WTC11 (cell line): ENCODE measurements at regions not wholly inside any gene's neighbourhood (a gene's known extent, or its start where the extent isn't known, plus 50 kb on each side); places are given as distances from the start of the nearest gene placed in this dataset.

Experiments
- ATAC-seq: fragments of 200-7000 bp; cut with Tn5 transposase; 2 replicates; pipeline ENCODE4 v1.10.0; 2021; ENCODE audit warnings: mild to moderate bottlenecking, moderate library complexity
- CTCF ChIA-PET: fragments of 300-600 bp; sonication (Branson Sonifier 250); formaldehyde crosslinking; loops from one replicate; lab custom pipeline; 2021; ENCODE audit warnings: antibody characterized with exemption; lab: Charles Lee
- POLR2A ChIA-PET: fragments of 350-600 bp; sonication (Branson Sonifier 250); formaldehyde crosslinking; loops from one replicate; lab custom pipeline; 2021; ENCODE audit warnings: antibody characterized with exemption; lab: Charles Lee
- DNase-seq: peaks from one replicate; pipeline ENCODE4 v3.0.0; 2021; ENCODE audit warnings: low spot score
- H3K27ac Mint-ChIP-seq: 2 replicates; pipeline ENCODE4 v1.8.0; 2021; ENCODE audit warnings: mixed read lengths
- H3K27me3 Mint-ChIP-seq: 2 replicates; pipeline ENCODE4 v1.8.0; 2021; ENCODE audit warnings: low read depth, mild to moderate bottlenecking, moderate library complexity, mixed read lengths
- H3K36me3 Mint-ChIP-seq: 2 replicates; pipeline ENCODE4 v1.8.0; 2021; ENCODE audit warnings: mixed read lengths
- H3K4me1 Mint-ChIP-seq: 2 replicates; pipeline ENCODE4 v1.8.0; 2022; ENCODE audit warnings: mixed read lengths
- H3K4me3 Mint-ChIP-seq: 2 replicates; pipeline ENCODE4 v1.8.0; 2021; ENCODE audit warnings: mild to moderate bottlenecking, moderate library complexity, mixed read lengths
- H3K9me3 Mint-ChIP-seq: 2 replicates; pipeline ENCODE4 v1.8.0; 2021; ENCODE audit warnings: mixed read lengths
- FOXK1 ChIP-seq: sonication (generic); formaldehyde crosslinking; IDR thresholded peaks from 2 replicates; pipeline ENCODE4 v1.8.0; 2022; ENCODE audit warnings: mild to moderate bottlenecking, moderate library complexity, missing genetic modification reagents
- GRHL2 ChIP-seq: fragments of 250-450 bp; sonication (Bioruptor Pico); IDR thresholded peaks from 2 replicates; pipeline ENCODE4 v1.8.0; 2022; ENCODE audit warnings: mild to moderate bottlenecking, moderate library complexity; ENCODE audit not compliant: insufficient replicate concordance, severe bottlenecking
- IRF2 ChIP-seq: sonication (generic); formaldehyde crosslinking; IDR thresholded peaks from 2 replicates; pipeline ENCODE4 v1.8.0; 2022; ENCODE audit warnings: low read depth, missing genetic modification reagents, borderline replicate concordance
- KAT7 ChIP-seq: sonication (generic); formaldehyde crosslinking; IDR thresholded peaks from 2 replicates; pipeline ENCODE4 v1.8.1; 2023; ENCODE audit warnings: missing genetic modification reagents, mild to moderate bottlenecking, borderline replicate concordance
- NFATC4 ChIP-seq: fragments of 250-450 bp; sonication (Bioruptor Pico); IDR thresholded peaks from 2 replicates; pipeline ENCODE4 v1.9.0; 2021; ENCODE audit warnings: mild to moderate bottlenecking
- NR2C2 ChIP-seq: sonication (generic); formaldehyde crosslinking; IDR thresholded peaks from 2 replicates; pipeline ENCODE4 v1.8.0; 2022; ENCODE audit warnings: mild to moderate bottlenecking, missing genetic modification reagents
- PRRX2 ChIP-seq: fragments of 250-450 bp; sonication (Bioruptor Pico); IDR thresholded peaks from 2 replicates; pipeline ENCODE4 v1.8.0; 2021; ENCODE audit warnings: mild to moderate bottlenecking
- SMAD4 ChIP-seq: sonication (generic); formaldehyde crosslinking; IDR thresholded peaks from 2 replicates; pipeline ENCODE4 v1.8.0; 2022; ENCODE audit warnings: mild to moderate bottlenecking, missing genetic modification reagents
- SOX15 ChIP-seq: fragments of 250-450 bp; sonication (Bioruptor Pico); IDR thresholded peaks from 2 replicates; pipeline ENCODE4 v1.9.0; 2021; ENCODE audit warnings: mild to moderate bottlenecking
- TP53 ChIP-seq: sonication (generic); formaldehyde crosslinking; IDR thresholded peaks from 2 replicates; pipeline ENCODE4 v1.8.1; 2023; ENCODE audit warnings: mild to moderate bottlenecking, missing genetic modification reagents
- ZBTB21 ChIP-seq: sonication (generic); formaldehyde crosslinking; IDR thresholded peaks from 2 replicates; pipeline ENCODE4 v1.8.1; 2023; ENCODE audit warnings: mild to moderate bottlenecking, missing genetic modification reagents, borderline replicate concordance
- ZNF263 ChIP-seq: sonication (generic); formaldehyde crosslinking; IDR thresholded peaks from 2 replicates; pipeline ENCODE4 v1.8.1; 2022; ENCODE audit warnings: low read depth, mild to moderate bottlenecking, moderate library complexity, missing genetic modification reagents
- ZNF317 ChIP-seq: sonication (generic); formaldehyde crosslinking; IDR thresholded peaks from 2 replicates; pipeline ENCODE4 v1.8.1; 2023; ENCODE audit warnings: low read depth, mild to moderate bottlenecking, moderate library complexity, missing genetic modification reagents, borderline replicate concordance
- TF ChIP-seq, protein P1 (sequence below): sonication (generic); formaldehyde crosslinking; IDR thresholded peaks from 2 replicates; pipeline ENCODE4 v1.8.0; 2022; ENCODE audit warnings: mild to moderate bottlenecking, missing genetic modification reagents
- TF ChIP-seq, protein P2 (sequence below): sonication (generic); formaldehyde crosslinking; IDR thresholded peaks from 2 replicates; pipeline ENCODE4 v1.8.1; 2023; ENCODE audit warnings: mild to moderate bottlenecking, missing genetic modification reagents, moderate library complexity
- TF ChIP-seq, protein P3 (sequence below): sonication (generic); formaldehyde crosslinking; IDR thresholded peaks from 2 replicates; pipeline ENCODE4 v1.8.0; 2023; ENCODE audit warnings: mild to moderate bottlenecking, missing genetic modification reagents
- TF ChIP-seq, protein P4 (sequence below): sonication (generic); formaldehyde crosslinking; IDR thresholded peaks from 2 replicates; pipeline ENCODE4 v1.8.0; 2023; ENCODE audit warnings: missing genetic modification reagents, mild to moderate bottlenecking, borderline replicate concordance

DNA sequence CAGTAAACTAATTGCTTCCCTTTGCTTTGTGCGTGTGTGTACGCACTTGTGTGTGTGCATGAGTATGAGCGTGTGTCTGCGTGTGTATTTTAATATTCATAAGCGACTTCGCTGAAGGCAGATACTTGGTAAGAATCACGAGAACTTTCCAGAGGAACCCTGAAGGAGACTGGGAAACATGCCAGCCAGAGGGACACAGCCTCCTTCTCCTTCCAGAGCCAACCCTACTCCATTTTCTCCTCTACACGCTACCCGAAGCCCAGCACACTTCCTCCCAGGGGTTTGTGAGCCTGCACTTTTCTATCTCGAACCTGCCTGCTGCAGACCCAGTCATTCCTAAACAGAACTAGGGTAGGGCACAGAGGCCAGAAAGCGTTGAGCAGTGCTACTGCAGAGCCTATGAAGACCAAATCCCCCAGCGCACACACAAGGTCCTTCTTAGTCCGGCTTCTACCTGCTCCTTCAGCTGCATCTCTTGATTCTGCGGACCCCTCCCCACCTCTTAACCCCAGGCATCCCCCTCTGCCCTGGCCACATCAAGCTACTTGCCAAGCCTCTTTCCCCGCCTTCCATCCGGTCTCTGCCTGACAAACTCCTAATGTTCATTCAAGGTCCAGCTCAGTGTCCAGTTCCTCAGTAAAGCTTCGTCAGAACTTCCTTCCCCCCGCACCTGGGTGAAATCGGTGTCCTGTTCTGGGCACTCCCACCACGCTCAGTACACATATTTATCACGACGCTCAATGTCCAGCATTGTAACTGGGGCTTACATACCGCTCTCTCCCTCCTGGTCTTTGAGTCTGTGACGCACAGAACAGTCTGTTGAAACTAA is 191.8 kb downstream of the FAM43A start (continued):
- TF ChIP-seq ZNF317 (CRISPR knock-in tag) (no peak), PRRX2 (CRISPR knock-in tag) (no peak), SMAD4 (CRISPR knock-in tag) (no peak), NR2C2 (CRISPR knock-in tag) (no peak), IRF2 (CRISPR knock-in tag) (no peak), SOX15 (CRISPR knock-in tag) (no peak)
- TF ChIP-seq, protein P1, sequence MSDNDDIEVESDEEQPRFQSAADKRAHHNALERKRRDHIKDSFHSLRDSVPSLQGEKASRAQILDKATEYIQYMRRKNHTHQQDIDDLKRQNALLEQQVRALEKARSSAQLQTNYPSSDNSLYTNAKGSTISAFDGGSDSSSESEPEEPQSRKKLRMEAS (CRISPR knock-in tag), result no peak

DNA sequence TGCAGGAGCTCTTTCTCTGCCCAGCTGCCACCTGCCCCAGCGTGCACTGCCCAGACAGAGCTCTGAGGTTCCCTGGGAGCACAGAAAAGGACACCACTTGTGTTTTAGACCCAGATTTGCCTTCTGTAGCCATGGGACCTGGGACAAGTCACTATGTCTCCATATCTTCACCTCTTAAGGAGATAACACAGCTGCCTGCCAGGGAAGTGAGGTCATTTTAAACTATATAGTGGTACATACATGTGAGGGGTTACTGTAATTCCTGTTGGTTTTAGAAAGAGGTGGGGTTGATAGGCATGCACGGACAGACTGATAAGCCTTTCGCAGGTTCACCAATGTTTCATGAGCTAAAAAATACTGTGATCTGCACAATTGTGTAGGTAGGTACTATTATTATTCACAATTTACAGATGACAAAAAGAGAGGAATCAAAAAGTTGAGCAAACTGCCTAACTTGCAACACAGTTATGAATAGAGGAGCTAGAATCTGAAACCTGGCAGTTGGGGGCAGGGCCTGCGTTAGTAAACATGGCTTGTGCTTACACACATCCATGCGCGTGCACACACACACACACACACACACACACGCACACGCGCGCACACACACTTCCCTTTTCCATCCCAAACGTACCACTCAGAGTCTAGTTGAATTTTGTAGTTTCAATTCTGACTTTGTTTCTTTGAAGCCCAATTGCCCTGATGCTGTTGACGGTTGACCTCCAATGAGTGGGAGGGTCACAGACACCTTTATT is 193.6 kb downstream of the FAM43A start:
- H3K27ac Mint-ChIP-seq, result no peak overlapping the region
- no peak overlapping the region for H3K4me3 Mint-ChIP-seq
- no peak for TF ChIP-seq GRHL2
- no peak for TF ChIP-seq KAT7
- TF ChIP-seq, protein P2, sequence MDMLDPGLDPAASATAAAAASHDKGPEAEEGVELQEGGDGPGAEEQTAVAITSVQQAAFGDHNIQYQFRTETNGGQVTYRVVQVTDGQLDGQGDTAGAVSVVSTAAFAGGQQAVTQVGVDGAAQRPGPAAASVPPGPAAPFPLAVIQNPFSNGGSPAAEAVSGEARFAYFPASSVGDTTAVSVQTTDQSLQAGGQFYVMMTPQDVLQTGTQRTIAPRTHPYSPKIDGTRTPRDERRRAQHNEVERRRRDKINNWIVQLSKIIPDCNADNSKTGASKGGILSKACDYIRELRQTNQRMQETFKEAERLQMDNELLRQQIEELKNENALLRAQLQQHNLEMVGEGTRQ (CRISPR knock-in tag), result no peak
- TF ChIP-seq ZBTB21 (CRISPR knock-in tag), result no peak
- no peak for TF ChIP-seq FOXK1 (CRISPR knock-in tag)
- no peak for TF ChIP-seq ZNF317 (CRISPR knock-in tag)
- TF ChIP-seq NFATC4 (CRISPR knock-in tag), result no peak
- no peak for TF ChIP-seq TP53 (CRISPR knock-in tag)
- TF ChIP-seq, protein P3, sequence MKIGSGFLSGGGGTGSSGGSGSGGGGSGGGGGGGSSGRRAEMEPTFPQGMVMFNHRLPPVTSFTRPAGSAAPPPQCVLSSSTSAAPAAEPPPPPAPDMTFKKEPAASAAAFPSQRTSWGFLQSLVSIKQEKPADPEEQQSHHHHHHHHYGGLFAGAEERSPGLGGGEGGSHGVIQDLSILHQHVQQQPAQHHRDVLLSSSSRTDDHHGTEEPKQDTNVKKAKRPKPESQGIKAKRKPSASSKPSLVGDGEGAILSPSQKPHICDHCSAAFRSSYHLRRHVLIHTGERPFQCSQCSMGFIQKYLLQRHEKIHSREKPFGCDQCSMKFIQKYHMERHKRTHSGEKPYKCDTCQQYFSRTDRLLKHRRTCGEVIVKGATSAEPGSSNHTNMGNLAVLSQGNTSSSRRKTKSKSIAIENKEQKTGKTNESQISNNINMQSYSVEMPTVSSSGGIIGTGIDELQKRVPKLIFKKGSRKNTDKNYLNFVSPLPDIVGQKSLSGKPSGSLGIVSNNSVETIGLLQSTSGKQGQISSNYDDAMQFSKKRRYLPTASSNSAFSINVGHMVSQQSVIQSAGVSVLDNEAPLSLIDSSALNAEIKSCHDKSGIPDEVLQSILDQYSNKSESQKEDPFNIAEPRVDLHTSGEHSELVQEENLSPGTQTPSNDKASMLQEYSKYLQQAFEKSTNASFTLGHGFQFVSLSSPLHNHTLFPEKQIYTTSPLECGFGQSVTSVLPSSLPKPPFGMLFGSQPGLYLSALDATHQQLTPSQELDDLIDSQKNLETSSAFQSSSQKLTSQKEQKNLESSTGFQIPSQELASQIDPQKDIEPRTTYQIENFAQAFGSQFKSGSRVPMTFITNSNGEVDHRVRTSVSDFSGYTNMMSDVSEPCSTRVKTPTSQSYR (CRISPR knock-in tag), result no peak
- TF ChIP-seq, all 79 proteins: peak for 0
- peaks cover 10% of the 10 kb centered on the region for H3K27me3 Mint-ChIP-seq
- 0 out of 2 replicates have a peak, but pooled peaks cover 2% of the 10 kb centered on the region for H3K4me1 Mint-ChIP-seq
- no peaks in the 10 kb centered on the region for H3K36me3 Mint-ChIP-seq
- CTCF ChIA-PET, result interaction anchor here (1.3 kb wide), 1 partner anchor 197 kb away, joined by 3 read pairs; no protein-coding TSS in a partner anchor
- ATAC-seq (no peak), DNase-seq (no peak)
- H3K9me3 Mint-ChIP-seq, result peaks cover 16% of the 10 kb centered on the region
- POLR2A ChIA-PET, result no interaction called here

DNA sequence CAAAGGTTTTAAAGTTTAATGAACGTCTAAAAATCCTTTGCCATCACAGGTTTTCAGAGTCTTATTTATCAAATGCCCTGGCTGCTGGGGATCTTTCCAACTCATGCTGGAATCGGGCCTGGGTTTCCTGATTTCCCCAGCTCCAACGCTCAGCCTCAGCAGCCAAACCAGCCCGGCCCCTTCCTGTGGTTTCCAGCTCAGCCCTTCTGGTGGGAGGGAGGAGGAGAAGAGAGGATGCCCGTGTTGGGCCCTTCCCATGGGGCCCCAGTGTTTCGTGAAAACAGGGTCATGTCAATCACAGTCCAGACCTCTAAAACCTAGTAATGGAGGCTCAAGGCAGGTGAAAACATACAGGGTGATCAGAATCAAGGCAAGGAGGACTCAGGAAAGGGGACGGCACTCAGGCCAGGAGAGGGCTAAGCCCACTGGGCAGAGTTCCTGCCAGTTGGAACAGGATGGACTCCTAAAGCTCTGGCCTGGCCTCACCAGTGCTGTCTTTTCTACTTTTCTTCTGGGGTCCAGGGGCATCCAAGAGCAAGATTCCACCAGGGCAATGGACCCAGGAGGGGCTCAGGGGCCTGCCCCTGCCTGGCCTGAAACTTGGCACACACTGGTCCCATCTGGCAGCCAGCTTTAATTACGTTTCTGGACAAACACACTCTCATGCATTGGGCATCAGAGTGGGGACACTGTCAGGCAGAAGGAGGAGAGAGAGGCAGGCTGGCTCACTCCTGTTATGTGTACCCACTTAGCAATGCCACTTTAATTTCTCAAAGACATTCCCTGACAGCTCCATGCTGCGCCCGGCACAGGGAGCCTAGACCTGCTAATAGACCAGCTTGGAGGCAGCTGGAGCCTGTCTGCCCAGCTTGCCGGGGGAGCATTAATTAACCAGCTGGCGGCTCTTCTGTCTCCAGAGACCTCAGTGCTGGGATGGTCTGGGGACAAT is 194.6 kb downstream of the FAM43A start:
- Mint-ChIP-seq H3K4me1 (0 out of 2 replicates have a peak, but pooled peaks cover 2% of the 10 kb centered on the region), H3K4me3 (no peak overlapping the region), H3K27me3 (peaks cover 10% of the 10 kb centered on the region), H3K36me3 (no peaks in the 10 kb centered on the region), H3K9me3 (peaks cover 22% of the 10 kb centered on the region), H3K27ac (no peak overlapping the region)
- DNase-seq (no peak), ATAC-seq (peak; percentile 46)
- CTCF ChIA-PET, result interaction anchor here (0.8 to 1.3 kb wide), 2 partner anchors 192 to 198 kb away, joined by 3 to 5 read pairs; no protein-coding TSS in a partner anchor
- POLR2A ChIA-PET, result no interaction called here
- TF ChIP-seq, protein P3 (CRISPR knock-in tag), result no peak
- TF ChIP-seq, protein P4, sequence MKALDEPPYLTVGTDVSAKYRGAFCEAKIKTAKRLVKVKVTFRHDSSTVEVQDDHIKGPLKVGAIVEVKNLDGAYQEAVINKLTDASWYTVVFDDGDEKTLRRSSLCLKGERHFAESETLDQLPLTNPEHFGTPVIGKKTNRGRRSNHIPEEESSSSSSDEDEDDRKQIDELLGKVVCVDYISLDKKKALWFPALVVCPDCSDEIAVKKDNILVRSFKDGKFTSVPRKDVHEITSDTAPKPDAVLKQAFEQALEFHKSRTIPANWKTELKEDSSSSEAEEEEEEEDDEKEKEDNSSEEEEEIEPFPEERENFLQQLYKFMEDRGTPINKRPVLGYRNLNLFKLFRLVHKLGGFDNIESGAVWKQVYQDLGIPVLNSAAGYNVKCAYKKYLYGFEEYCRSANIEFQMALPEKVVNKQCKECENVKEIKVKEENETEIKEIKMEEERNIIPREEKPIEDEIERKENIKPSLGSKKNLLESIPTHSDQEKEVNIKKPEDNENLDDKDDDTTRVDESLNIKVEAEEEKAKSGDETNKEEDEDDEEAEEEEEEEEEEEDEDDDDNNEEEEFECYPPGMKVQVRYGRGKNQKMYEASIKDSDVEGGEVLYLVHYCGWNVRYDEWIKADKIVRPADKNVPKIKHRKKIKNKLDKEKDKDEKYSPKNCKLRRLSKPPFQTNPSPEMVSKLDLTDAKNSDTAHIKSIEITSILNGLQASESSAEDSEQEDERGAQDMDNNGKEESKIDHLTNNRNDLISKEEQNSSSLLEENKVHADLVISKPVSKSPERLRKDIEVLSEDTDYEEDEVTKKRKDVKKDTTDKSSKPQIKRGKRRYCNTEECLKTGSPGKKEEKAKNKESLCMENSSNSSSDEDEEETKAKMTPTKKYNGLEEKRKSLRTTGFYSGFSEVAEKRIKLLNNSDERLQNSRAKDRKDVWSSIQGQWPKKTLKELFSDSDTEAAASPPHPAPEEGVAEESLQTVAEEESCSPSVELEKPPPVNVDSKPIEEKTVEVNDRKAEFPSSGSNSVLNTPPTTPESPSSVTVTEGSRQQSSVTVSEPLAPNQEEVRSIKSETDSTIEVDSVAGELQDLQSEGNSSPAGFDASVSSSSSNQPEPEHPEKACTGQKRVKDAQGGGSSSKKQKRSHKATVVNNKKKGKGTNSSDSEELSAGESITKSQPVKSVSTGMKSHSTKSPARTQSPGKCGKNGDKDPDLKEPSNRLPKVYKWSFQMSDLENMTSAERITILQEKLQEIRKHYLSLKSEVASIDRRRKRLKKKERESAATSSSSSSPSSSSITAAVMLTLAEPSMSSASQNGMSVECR (CRISPR knock-in tag), result no peak
- TF ChIP-seq ZNF263 (CRISPR knock-in tag), result no peak
